Endothelial cell of umbilical vein (primary cell): ENCODE measurements at regions not wholly inside any gene's neighbourhood (a gene's known extent, or its start where the extent isn't known, plus 50 kb on each side); places are given as distances from the start of the nearest gene placed in this dataset.

Source experiments
- BruUV-seq: library from RNA; stranded (reverse); fragments of 400-500 nt; replicated peaks from 2 replicates; lab custom pipeline; 2021; lab: Mats Ljungman, UMichigan
- CTCF ChIA-PET: fragments of 300-600, 350-600 bp; sonication (Branson Sonifier 250); formaldehyde crosslinking; loops from one replicate; lab custom pipeline; 2021; ENCODE audit warnings: antibody characterized with exemption, inconsistent platforms; lab: Charles Lee
- POLR2A ChIA-PET: fragments of 300-600, 350-600 bp; sonication (Branson Sonifier 250); formaldehyde crosslinking; loops from one replicate; lab custom pipeline; 2021; ENCODE audit warnings: antibody characterized with exemption, inconsistent platforms; lab: Charles Lee
- DNase-seq: peaks from one replicate; pipeline ENCODE4 v3.0.0-alpha.2; 2011; ENCODE audit warnings: low read depth, low spot score
- FAIRE-seq: peaks from 2 replicates; lab custom pipeline; 2011; peaks lifted over from hg19 to GRCh38; lab: Jason Lieb, UNC
- H2AFZ ChIP-seq: 2 replicates; pipeline ENCODE4 v1.6.0; 2012; ENCODE audit warnings: low read depth, low read length, control low read depth, inconsistent platforms
- H3K27ac ChIP-seq: 2 replicates; pipeline ENCODE4 v1.5.1; 2011; ENCODE audit warnings: low read depth, mild to moderate bottlenecking, control low read depth, low read length, moderate library complexity; ENCODE audit not compliant: insufficient read depth
- H3K27me3 ChIP-seq, 2 experiments: 2 replicates each; pipeline versions ENCODE4 v1.6.0 to v1.6.1; 2011; ENCODE audit warnings: low read length in 2 of 2, mixed read lengths in 1 of 2; ENCODE audit not compliant: control insufficient read depth in 2 of 2, insufficient read depth in 2 of 2
- H3K36me3 ChIP-seq, 2 experiments: 2 replicates in 1 of 2; 3 replicates in 1 of 2; pipeline ENCODE4 v1.5.1; 2011; ENCODE audit warnings: low read length in 2 of 2, mild to moderate bottlenecking in 1 of 2, moderate library complexity in 1 of 2; ENCODE audit not compliant: control insufficient read depth in 2 of 2, insufficient read depth in 2 of 2; ENCODE audit errors: extremely low read depth in 1 of 2
- H3K4me1 ChIP-seq: 3 replicates; pipeline ENCODE4 v1.5.1; 2011; ENCODE audit warnings: mild to moderate bottlenecking, low read length; ENCODE audit not compliant: control insufficient read depth, insufficient read depth; ENCODE audit errors: extremely low read depth
- H3K4me2 ChIP-seq: 2 replicates; pipeline ENCODE4 v1.6.1; 2011; ENCODE audit warnings: low read length, control low read depth, mixed read lengths; ENCODE audit not compliant: insufficient read depth
- H3K4me3 ChIP-seq, 3 experiments: fragments of 200-600 bp in 1 of 3; sonication (generic), shearing (Covaris generic) in 1 of 3; replicated peaks in 1 of 3; 2 replicates each; pipeline ENCODE4 v1.5.1; 2011 to 2016; ENCODE audit warnings: control low read depth in 3 of 3, low read length in 3 of 3, mild to moderate bottlenecking in 2 of 3, inconsistent platforms in 1 of 3, low read depth in 1 of 3, moderate library complexity in 1 of 3; ENCODE audit not compliant: insufficient read depth in 1 of 3
- H3K79me2 ChIP-seq: 2 replicates; pipeline ENCODE4 v1.6.0; 2012; ENCODE audit warnings: low read length, inconsistent platforms; ENCODE audit not compliant: control insufficient read depth, insufficient read depth
- H3K9ac ChIP-seq: replicated peaks from 2 replicates; pipeline ENCODE3; 2011; ENCODE audit warnings: low read length, control low read depth; ENCODE audit not compliant: insufficient read depth; ENCODE audit errors: extremely low read depth
- H3K9me1 ChIP-seq: replicated peaks from 3 replicates; pipeline ENCODE4 v1.6.0; 2011; ENCODE audit warnings: mild to moderate bottlenecking, low read length; ENCODE audit not compliant: control insufficient read depth, insufficient read depth; ENCODE audit errors: extremely low read depth
- H3K9me3 ChIP-seq: replicated peaks from 2 replicates; pipeline ENCODE4 v1.5.1; 2012; ENCODE audit warnings: low read length, inconsistent platforms; ENCODE audit not compliant: control insufficient read depth, insufficient read depth
- H4K20me1 ChIP-seq: replicated peaks from 2 replicates; pipeline ENCODE3; 2011; ENCODE audit warnings: mild to moderate bottlenecking, low read length; ENCODE audit not compliant: control insufficient read depth, insufficient read depth; ENCODE audit errors: extremely low read depth
- CTCF ChIP-seq, 2 donors: IDR thresholded peaks; 1 replicate in 1 of 2; 2 replicates in 1 of 2; pipeline ENCODE4 v1.5.1; 2011; ENCODE audit warnings: low read length in 2 of 2, mild to moderate bottlenecking in 2 of 2, moderate library complexity in 2 of 2, control low read depth in 1 of 2, inconsistent platforms in 1 of 2, low read depth in 1 of 2; ENCODE audit not compliant: insufficient read depth in 1 of 2; ENCODE audit errors: extremely low read depth in 1 of 2
- EZH2 ChIP-seq: IDR thresholded peaks from 2 replicates; pipeline ENCODE4 v1.6.1; 2012; ENCODE audit warnings: borderline replicate concordance, low read depth, mild to moderate bottlenecking, moderate library complexity, low read length, inconsistent platforms; ENCODE audit not compliant: severe bottlenecking
- FOS ChIP-seq: IDR thresholded peaks from 2 replicates; pipeline ENCODE4 v1.6.1; 2011; ENCODE audit warnings: mild to moderate bottlenecking, low read length, moderate library complexity, borderline replicate concordance; ENCODE audit not compliant: insufficient read depth
- GATA2 ChIP-seq: IDR thresholded peaks from 2 replicates; pipeline ENCODE4 v1.7.0; 2011; ENCODE audit warnings: low read depth, mild to moderate bottlenecking, moderate library complexity, mixed read lengths, low read length; ENCODE audit not compliant: insufficient read length, insufficient read depth
- JUN ChIP-seq: IDR thresholded peaks from 2 replicates; pipeline ENCODE4 v1.6.1; 2011; ENCODE audit warnings: borderline replicate concordance, low read depth; ENCODE audit not compliant: insufficient read length, insufficient read depth
- MAX ChIP-seq: IDR thresholded peaks from 2 replicates; pipeline ENCODE4 v1.6.1; 2011; ENCODE audit not compliant: insufficient read depth, insufficient read length
- MYC ChIP-seq: IDR thresholded peaks from one replicate; pipeline ENCODE4 v1.6.1; 2011; ENCODE audit warnings: mild to moderate bottlenecking, low read depth, low read length
- POLR2A ChIP-seq: IDR thresholded peaks from 2 replicates; pipeline ENCODE4 v1.6.1; 2012; ENCODE audit warnings: low read depth, mild to moderate bottlenecking, control low read depth, low read length
- POLR2AphosphoS5 ChIP-seq: IDR thresholded peaks from 2 replicates; pipeline ENCODE4 v1.6.1; 2012; ENCODE audit warnings: low read depth, mild to moderate bottlenecking, control low read depth, low read length, moderate library complexity; ENCODE audit not compliant: insufficient read depth
- dilution Hi-C: fragments of 300-500 bp; cut with MboI; formaldehyde crosslinking; loops from one replicate; pipeline ENCODE4 v1.15.0; 2019; ENCODE audit warnings: low sequenced_read_pairs; ENCODE audit not compliant: extremely low pct_ligation_motif_present
- intact Hi-C: fragments of 100-400 bp; cut with micrococcal nuclease; formaldehyde crosslinking; loops from one replicate; pipeline ENCODE4 v1.10.0; 2022

GRCh38 chr13:109376936-109377335, 409.4 kb downstream of the IRS2 start:
- H4K20me1 ChIP-seq = no peaks in the 10 kb centered on the region
- no peaks in the 10 kb centered on the region for H3K4me1 ChIP-seq
- H3K9me3 ChIP-seq = no peaks in the 10 kb centered on the region
- no peaks in the 10 kb centered on the region for H3K27me3 ChIP-seq
- no peaks in the 10 kb centered on the region for H3K79me2 ChIP-seq
- DNase-seq (no peak), FAIRE-seq (no peak)
- ChIA-PET POLR2A (no interaction called here), CTCF (no interaction called here)
- no peaks in the 10 kb centered on the region for H3K36me3 ChIP-seq
- H3K4me3 ChIP-seq = no peak overlapping the region
- H3K27ac ChIP-seq = no peak overlapping the region
- dilution Hi-C loops (no loop called here), intact Hi-C loops (no loop called here)
- BruUV-seq = no TSS peak
- H3K9me1 ChIP-seq = no peaks in the 10 kb centered on the region
- H2AFZ ChIP-seq = no peak overlapping the region
- H3K4me2 ChIP-seq = no peak overlapping the region
- H3K9ac ChIP-seq = no peak overlapping the region
- TF ChIP-seq CTCF (IDR thresholded peaks at IDR 0.05; ENCODE audit: extremely low read depth in 1 of 2, insufficient read depth in 1 of 2, low read depth in 1 of 2, low read length in 2 of 2) (no peak), EZH2 (no peak), FOS (no peak), GATA2 (no peak), POLR2AphosphoS5 (no peak), POLR2A (no peak), MAX (no peak), JUN (no peak), MYC (no peak)
